Amniotic epithelial cell (primary cell): ENCODE measurements at regions not wholly inside any gene's neighbourhood (a gene's known extent, or its start where the extent isn't known, plus 50 kb on each side); places are given as distances from the start of the nearest gene placed in this dataset.

Source experiments
- DNase-seq: peaks from one replicate; pipeline ENCODE4 v3.0.0-alpha.2; 2010; ENCODE audit warnings: low read depth

GRCh38 chr5:168168978-168169698 lies 122.3 kb upstream of the WWC1 start:
- DNase-seq, result no peak

DNA sequence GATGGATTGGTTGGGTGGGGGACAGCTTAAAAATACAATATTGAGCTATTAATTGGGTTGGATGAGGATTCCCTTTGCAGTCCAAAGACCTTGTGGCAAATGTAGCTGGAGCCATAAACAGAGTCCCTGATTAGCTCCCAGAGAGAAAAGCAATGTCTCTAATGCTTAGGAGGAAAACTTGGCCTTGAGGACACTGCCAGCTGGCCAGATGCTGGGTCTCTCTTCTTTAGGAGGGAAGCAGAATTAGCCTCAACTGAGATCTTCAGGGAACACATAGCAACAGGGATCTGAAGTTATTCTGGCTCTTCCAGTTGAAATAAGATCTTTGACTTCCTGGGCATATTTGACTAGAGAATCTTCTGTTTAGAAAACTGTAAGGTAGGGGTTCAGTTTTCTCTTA lies 121.7 kb upstream of the WWC1 start:
- DNase-seq, result no peak

- no peak for DNase-seq
Measured at GRCh38 chr5:168171901-168172759, 119.3 kb upstream of the WWC1 start.

- DNase-seq, result no peak
Measured at GRCh38 chr5:168172760-168173223, 118.7 kb upstream of the WWC1 start.

DNA sequence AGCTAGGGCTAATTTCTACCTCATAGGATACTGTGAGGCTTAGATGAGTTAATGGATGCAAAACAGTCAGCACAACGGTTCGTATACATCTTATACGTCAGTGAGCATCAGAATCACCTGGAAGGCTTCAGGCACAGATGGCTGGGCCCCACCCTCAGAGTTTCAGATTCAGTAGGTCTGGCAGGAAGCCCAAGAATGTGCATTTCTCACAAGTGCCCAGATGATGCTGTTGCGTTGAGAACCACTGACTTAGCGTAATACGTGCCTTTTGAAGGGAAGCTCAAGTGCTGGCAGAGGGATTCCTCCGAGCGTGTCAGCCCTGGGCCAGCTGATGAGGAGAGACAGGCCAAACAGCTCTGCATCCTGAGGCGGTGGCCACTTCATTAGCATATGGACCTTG lies 117.1 kb upstream of the WWC1 start:
- DNase-seq, result peak; percentile 48

GRCh38 chr5:168176251-168176650 lies 115.2 kb upstream of the WWC1 start:
- DNase-seq, result no peak

- no peak for DNase-seq
Measured at GRCh38 chr5:168176941-168177340, 114.5 kb upstream of the WWC1 start.

GRCh38 chr5:168177831-168178450 lies 113.5 kb upstream of the WWC1 start:
- DNase-seq, result no peak

DNA sequence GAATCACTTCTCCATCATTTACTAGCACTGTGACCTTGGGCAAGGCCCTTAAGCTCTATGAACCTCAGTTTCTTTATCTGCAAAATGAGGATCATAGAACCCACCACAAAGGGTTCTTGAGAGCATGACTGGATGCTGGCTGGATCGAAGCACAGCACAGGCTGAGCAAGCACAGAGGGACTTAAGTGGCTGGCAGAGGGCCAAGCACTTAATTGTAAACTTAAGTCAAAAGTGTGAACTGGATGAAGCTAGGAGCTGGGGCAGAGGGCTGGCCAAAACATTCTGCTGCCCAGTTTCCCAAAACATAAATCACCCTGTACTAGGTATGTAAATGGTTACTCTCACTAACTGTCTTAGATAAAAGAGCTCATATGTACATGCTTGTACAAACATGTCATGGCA lies 112.3 kb upstream of the WWC1 start:
- peak; percentile 52 for DNase-seq

- no peak for DNase-seq
Measured at GRCh38 chr5:168182269-168182668, 109.2 kb upstream of the WWC1 start.

DNA sequence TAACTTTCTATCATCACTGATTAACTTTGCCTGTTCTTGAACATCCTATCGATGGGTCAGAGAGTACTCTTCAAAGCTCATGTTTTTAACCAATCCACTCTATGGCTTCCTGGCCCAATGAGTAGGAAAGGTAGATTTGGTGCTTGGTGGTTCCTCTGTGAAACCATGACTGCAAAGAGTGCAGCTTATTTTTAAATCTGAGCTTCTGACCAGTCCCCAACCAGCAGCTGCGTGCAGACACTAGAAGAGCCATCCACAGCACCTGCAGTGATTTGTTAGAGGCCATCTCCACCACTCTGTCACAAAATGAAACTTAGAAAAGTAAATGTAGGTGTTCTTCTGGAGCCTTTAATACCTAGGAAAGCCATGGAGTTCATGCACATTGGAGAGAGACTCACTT lies 107.3 kb upstream of the WWC1 start:
- no peak for DNase-seq

DNA sequence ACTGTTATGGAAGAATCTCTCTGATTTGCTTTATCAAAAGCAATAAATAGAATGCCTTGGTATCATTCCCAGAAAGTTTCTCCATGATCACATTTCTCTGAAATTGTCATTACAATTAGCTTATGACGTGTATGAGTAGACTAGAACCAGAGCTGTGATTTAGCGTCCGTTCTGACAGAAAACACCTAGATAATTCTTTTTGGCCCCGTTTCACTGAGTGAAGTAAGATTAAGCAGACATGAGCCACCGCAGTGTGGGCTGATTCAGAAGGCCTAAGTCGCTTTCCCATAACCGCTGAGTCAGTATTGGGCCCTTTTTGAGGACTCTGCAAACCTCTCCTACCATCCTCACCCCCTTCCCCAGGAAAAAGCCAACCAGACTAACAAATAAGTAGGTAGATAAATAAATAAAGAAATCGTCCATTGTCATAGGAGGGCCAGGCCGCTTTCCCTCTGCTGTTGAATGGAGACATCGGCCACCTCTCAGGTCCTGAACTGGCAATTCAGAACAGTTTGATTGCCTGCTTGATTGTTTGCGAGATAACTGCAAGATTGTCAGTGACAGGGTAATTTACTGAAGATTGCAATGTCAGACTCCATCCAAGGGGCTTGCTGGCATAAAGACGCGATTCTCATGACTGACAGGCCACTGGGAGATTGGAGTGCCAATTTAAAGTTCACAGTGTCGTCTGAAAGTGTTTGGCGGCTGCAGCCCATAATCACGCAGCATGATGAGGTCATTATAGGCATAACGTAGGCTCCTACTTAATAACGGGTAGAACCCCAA lies 105.0 kb upstream of the WWC1 start:
- peak; percentile 83 for DNase-seq

DNA sequence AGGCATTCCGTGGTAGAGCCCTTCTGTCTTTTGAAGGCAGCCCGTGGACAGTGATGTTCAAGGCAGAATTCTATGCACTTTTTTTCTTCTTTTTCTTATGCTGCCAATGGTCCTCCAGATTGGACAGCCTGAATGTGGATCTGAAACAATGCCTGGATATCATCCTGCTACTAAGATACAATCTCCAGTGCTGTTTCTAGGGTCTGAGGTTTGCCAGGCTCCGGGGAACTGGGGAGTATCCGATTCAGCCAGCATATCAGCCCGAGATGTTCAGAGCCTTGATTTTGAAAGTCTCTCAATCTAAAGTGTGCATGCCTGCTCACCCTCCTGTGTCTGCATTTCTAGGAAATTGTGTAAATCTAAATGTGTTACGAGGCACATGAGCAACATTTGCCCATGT lies 103.8 kb upstream of the WWC1 start:
- peak; percentile 47 for DNase-seq

DNA sequence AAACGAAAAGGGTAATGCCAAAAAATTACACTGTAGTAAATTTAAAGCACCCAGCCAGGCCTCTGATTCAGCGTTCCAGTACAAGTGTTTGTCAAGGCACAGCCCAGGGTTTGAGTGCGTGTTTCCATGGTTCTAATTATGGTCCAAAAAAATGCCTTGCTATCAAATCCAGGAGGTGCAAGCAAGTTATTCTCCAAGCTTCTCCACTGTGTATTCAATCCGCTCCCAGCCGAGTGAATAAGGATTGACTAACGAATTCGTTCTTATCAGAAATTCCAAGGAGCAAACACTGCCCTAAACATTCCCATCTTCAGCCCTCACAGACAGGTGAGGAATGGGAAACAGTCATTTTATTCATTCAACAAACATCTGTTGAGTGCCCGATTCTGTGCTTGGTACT lies 103.3 kb upstream of the WWC1 start:
- DNase-seq, result no peak

- DNase-seq, result no peak
Measured at GRCh38 chr5:168192120-168192519, 99.3 kb upstream of the WWC1 start.

DNA sequence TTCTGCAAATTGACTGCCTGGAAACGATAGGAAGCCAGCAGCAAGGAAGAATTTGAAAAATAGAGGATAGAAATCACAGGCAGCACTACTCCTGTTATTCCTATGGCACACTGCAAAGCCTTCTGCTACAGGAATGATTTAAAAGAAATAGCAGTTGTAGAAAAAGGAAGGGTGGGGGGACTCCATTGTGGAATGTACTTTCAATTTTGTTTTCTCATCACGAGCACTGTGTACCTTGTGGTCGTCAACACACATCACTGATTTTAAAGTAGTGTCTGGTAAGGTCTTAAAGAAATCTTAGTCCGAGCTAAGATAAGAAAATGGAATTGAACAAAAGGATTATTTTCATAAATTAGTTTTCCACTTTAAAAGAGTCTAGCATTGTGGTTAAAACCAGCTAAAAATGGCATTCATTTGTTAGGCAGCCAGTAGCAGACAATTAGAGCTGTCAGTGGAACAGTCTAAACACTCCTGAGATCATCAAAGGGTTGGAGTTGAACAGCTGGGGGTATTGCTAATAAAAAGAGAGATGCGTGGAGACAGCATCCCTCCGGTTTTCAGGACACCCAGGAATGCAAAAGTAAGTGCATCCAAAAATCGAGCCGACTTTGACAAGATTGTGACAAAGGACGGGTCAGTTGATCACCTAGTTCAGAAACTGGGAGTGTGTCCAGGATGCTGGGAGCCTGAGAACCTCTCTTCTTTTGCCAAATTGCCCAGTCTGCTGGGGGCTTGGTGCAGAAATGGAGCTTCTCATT lies 97.8 kb upstream of the WWC1 start:
- DNase-seq, result no peak

DNA sequence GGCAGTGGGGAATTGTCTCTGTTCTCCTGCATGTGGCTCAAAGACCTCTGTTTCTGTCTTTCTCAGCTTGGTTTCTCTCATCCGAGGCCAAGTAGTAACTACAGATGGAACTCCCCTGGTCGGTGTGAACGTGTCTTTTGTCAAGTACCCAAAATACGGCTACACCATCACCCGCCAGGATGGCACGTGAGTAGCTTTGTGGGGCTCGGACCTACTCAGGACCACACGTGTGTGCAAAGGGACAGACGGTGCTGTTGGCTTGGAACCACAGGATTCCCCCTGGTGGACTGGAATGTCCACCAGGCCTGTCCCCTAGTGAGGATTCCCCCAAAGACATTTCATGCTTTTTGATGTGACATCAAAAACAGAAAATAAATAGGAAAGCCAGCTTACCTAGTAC lies 96.3 kb upstream of the WWC1 start:
- no peak for DNase-seq

DNA sequence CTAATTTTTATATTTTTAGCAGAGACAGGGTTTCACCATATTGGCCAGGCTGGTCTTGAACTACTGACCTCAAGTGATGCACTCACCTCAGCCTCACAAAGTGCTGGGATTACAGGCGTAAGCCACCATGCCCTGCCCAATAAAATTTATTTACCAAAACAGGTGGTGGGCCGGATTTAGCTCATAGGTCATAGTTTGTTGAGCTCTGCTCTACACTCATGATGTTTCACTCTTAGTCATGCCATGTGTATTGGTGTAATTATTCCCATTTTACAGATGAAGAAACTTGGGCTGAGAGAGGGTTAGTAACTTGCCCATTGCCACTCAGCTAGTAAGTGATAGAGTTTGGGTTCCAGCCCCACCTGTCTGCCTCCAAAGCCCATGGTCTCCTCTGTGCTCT lies 93.1 kb upstream of the WWC1 start:
- DNase-seq, result no peak

DNA sequence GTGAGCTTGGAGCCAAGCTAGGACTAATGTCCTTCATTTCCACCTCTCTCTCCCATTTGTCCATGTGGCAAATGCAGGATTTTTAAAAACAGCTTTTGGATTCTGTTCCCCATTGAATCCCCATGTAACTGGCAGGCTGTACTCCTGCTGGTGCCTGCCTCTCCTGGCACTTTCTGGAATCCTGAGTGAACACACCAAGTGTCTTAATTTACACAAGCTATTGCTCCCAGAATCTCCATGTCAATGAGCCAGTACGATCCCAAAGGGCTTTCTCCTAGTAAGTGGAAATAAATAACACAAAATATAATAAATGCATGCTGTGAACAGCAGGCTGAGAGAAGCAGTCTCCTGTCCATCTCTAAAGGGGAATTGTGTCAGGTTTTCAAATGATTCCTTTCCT lies 88.4 kb upstream of the WWC1 start:
- no peak for DNase-seq

GRCh38 chr5:168204165-168204564 lies 87.3 kb upstream of the WWC1 start:
- DNase-seq, result no peak

DNA sequence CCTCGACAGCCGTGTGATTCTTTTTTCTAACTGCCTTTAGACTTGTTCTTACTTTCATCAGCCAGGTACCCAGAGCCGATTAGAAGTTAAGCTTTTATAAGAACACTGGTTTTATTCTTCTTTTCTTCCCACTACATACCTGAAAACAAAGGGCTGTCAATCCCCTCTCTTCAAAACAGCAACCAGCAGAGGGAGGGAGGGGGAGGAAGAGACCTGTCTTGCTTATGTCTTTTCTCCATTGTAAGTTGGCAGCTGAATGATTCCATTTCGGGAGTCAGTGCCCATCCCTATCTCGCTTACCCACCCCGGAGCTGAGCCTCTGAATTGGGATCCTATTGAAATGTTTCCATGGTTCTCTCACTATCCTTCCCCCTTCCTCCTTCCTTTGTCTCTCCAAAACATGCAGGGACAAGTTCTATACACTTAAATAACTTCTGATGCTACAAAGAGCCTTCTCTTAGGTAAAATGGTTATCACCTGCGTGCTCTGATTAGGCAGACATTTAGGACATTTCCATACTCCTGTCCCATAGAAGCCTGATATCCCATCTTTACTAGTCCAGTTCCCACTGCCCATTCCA lies 83.9 kb upstream of the WWC1 start:
- DNase-seq, result no peak
